ENCODE measurements at regions not wholly inside any gene's neighbourhood (a gene's known extent, or its start where the extent isn't known, plus 50 kb on each side); places are given as distances from the start of the nearest gene placed in this dataset.

GRCh38 chr13:43979492-43979891, 99.8 kb downstream of the LACC1 start:
- Histone ChIP-seq H3K4me1 (ENCODE audit: low read length) (no peaks in the 10 kb centered on the region), H2AFZ (ENCODE audit: low read length) (no peak overlapping the region), H3K27ac (ENCODE audit: low read length) (no peak overlapping the region), H3K9me2 (replicated peaks; ENCODE audit: insufficient read depth, low read length) (no peaks in the 10 kb centered on the region), H3K36me3 (ENCODE audit: insufficient read depth, low read length) (no peaks in the 10 kb centered on the region), H3K4me2 (ENCODE audit: low read depth, low read length, poor library complexity, severe bottlenecking) (no peak overlapping the region), H3K79me2 (ENCODE audit: low read length) (no peaks in the 10 kb centered on the region), H3K9me3 (ENCODE audit: low read length) (no peaks in the 10 kb centered on the region), H3K27me3 (ENCODE audit: low read length) (no peaks in the 10 kb centered on the region), H3K9ac (ENCODE audit: low read length) (no peak overlapping the region), H3K4me3 (ENCODE audit: low read length) (no peak overlapping the region), H4K20me1 (ENCODE audit: insufficient read depth, low read depth, low read length) (no peaks in the 10 kb centered on the region)
- no peak for DNase-seq

GRCh38 chr13:43980587-43980986, 100.9 kb downstream of the LACC1 start:
- no peak overlapping the region for H3K9ac ChIP-seq (ENCODE audit: low read length)
- no peak overlapping the region for H3K4me3 ChIP-seq (ENCODE audit: low read length)
- no peaks in the 10 kb centered on the region for H4K20me1 ChIP-seq (ENCODE audit: insufficient read depth, low read depth, low read length)
- H3K79me2 ChIP-seq (ENCODE audit: low read length), result no peaks in the 10 kb centered on the region
- no peaks in the 10 kb centered on the region for H3K4me1 ChIP-seq (ENCODE audit: low read length)
- no peaks in the 10 kb centered on the region for H3K36me3 ChIP-seq (ENCODE audit: insufficient read depth, low read length)
- H3K4me2 ChIP-seq (ENCODE audit: low read depth, low read length, poor library complexity, severe bottlenecking), result no peak overlapping the region
- H3K27ac ChIP-seq (ENCODE audit: low read length), result no peak overlapping the region
- DNase-seq, result no peak
- H3K27me3 ChIP-seq (ENCODE audit: low read length), result no peaks in the 10 kb centered on the region
- H2AFZ ChIP-seq (ENCODE audit: low read length), result no peak overlapping the region
- no peaks in the 10 kb centered on the region for H3K9me3 ChIP-seq (ENCODE audit: low read length)
- H3K9me2 ChIP-seq (replicated peaks; ENCODE audit: insufficient read depth, low read length), result no peaks in the 10 kb centered on the region

- Histone ChIP-seq H3K27ac (ENCODE audit: low read length) (no peak overlapping the region), H3K4me3 (ENCODE audit: low read length) (no peak overlapping the region), H3K4me2 (ENCODE audit: low read depth, low read length, poor library complexity, severe bottlenecking) (no peak overlapping the region), H3K36me3 (ENCODE audit: insufficient read depth, low read length) (no peaks in the 10 kb centered on the region), H3K9ac (ENCODE audit: low read length) (no peak overlapping the region), H3K79me2 (ENCODE audit: low read length) (no peaks in the 10 kb centered on the region), H2AFZ (ENCODE audit: low read length) (no peak overlapping the region), H3K9me3 (ENCODE audit: low read length) (no peaks in the 10 kb centered on the region), H4K20me1 (ENCODE audit: insufficient read depth, low read depth, low read length) (no peaks in the 10 kb centered on the region), H3K27me3 (ENCODE audit: low read length) (no peaks in the 10 kb centered on the region), H3K4me1 (ENCODE audit: low read length) (no peaks in the 10 kb centered on the region), H3K9me2 (replicated peaks; ENCODE audit: insufficient read depth, low read length) (no peaks in the 10 kb centered on the region)
- peak; percentile 67 for DNase-seq
Measured at GRCh38 chr13:43981091-43981490, 101.4 kb downstream of the LACC1 start.

GRCh38 chr13:43981512-43982301, 102.0 kb downstream of the LACC1 start:
- H3K4me3 ChIP-seq (ENCODE audit: low read length), result no peak overlapping the region
- no peak overlapping the region for H3K9ac ChIP-seq (ENCODE audit: low read length)
- H3K4me2 ChIP-seq (ENCODE audit: low read depth, low read length, poor library complexity, severe bottlenecking), result no peak overlapping the region
- no peak overlapping the region for H3K27ac ChIP-seq (ENCODE audit: low read length)
- no peaks in the 10 kb centered on the region for H3K27me3 ChIP-seq (ENCODE audit: low read length)
- no peaks in the 10 kb centered on the region for H3K4me1 ChIP-seq (ENCODE audit: low read length)
- H3K9me3 ChIP-seq (ENCODE audit: low read length), result no peaks in the 10 kb centered on the region
- no peaks in the 10 kb centered on the region for H3K79me2 ChIP-seq (ENCODE audit: low read length)
- DNase-seq, result no peak
- H2AFZ ChIP-seq (ENCODE audit: low read length), result no peak overlapping the region
- H3K9me2 ChIP-seq (replicated peaks; ENCODE audit: insufficient read depth, low read length), result no peaks in the 10 kb centered on the region
- no peaks in the 10 kb centered on the region for H4K20me1 ChIP-seq (ENCODE audit: insufficient read depth, low read depth, low read length)
- no peaks in the 10 kb centered on the region for H3K36me3 ChIP-seq (ENCODE audit: insufficient read depth, low read length)

GRCh38 chr13:43983373-43983772, 103.7 kb downstream of the LACC1 start:
- no peak overlapping the region for H3K4me2 ChIP-seq (ENCODE audit: low read depth, low read length, poor library complexity, severe bottlenecking)
- no peaks in the 10 kb centered on the region for H3K9me3 ChIP-seq (ENCODE audit: low read length)
- no peaks in the 10 kb centered on the region for H3K36me3 ChIP-seq (ENCODE audit: insufficient read depth, low read length)
- no peaks in the 10 kb centered on the region for H3K9me2 ChIP-seq (replicated peaks; ENCODE audit: insufficient read depth, low read length)
- no peak overlapping the region for H3K27ac ChIP-seq (ENCODE audit: low read length)
- H3K79me2 ChIP-seq (ENCODE audit: low read length), result no peaks in the 10 kb centered on the region
- H3K9ac ChIP-seq (ENCODE audit: low read length), result no peak overlapping the region
- DNase-seq, result no peak
- H4K20me1 ChIP-seq (ENCODE audit: insufficient read depth, low read depth, low read length), result no peaks in the 10 kb centered on the region
- H2AFZ ChIP-seq (ENCODE audit: low read length), result no peak overlapping the region
- no peaks in the 10 kb centered on the region for H3K4me1 ChIP-seq (ENCODE audit: low read length)
- no peak overlapping the region for H3K4me3 ChIP-seq (ENCODE audit: low read length)
- no peaks in the 10 kb centered on the region for H3K27me3 ChIP-seq (ENCODE audit: low read length)

GRCh38 chr13:43984292-43984691, 104.6 kb downstream of the LACC1 start:
- Histone ChIP-seq H2AFZ (ENCODE audit: low read length) (no peak overlapping the region), H3K4me1 (ENCODE audit: low read length) (no peaks in the 10 kb centered on the region), H3K27me3 (ENCODE audit: low read length) (no peaks in the 10 kb centered on the region), H3K36me3 (ENCODE audit: insufficient read depth, low read length) (no peaks in the 10 kb centered on the region), H3K9ac (ENCODE audit: low read length) (no peak overlapping the region), H3K9me2 (replicated peaks; ENCODE audit: insufficient read depth, low read length) (no peaks in the 10 kb centered on the region), H3K27ac (ENCODE audit: low read length) (no peak overlapping the region), H3K9me3 (ENCODE audit: low read length) (no peaks in the 10 kb centered on the region), H3K4me2 (ENCODE audit: low read depth, low read length, poor library complexity, severe bottlenecking) (no peak overlapping the region), H4K20me1 (ENCODE audit: insufficient read depth, low read depth, low read length) (no peaks in the 10 kb centered on the region), H3K4me3 (ENCODE audit: low read length) (no peak overlapping the region), H3K79me2 (ENCODE audit: low read length) (no peaks in the 10 kb centered on the region)
- no peak for DNase-seq

- Histone ChIP-seq H4K20me1 (ENCODE audit: insufficient read depth, low read depth, low read length) (no peaks in the 10 kb centered on the region), H3K4me2 (ENCODE audit: low read depth, low read length, poor library complexity, severe bottlenecking) (no peak overlapping the region), H3K9ac (ENCODE audit: low read length) (no peak overlapping the region), H3K27ac (ENCODE audit: low read length) (no peak overlapping the region), H3K9me2 (replicated peaks; ENCODE audit: insufficient read depth, low read length) (no peaks in the 10 kb centered on the region), H3K36me3 (ENCODE audit: insufficient read depth, low read length) (no peaks in the 10 kb centered on the region), H3K4me1 (ENCODE audit: low read length) (no peaks in the 10 kb centered on the region), H2AFZ (ENCODE audit: low read length) (no peak overlapping the region), H3K9me3 (ENCODE audit: low read length) (no peaks in the 10 kb centered on the region), H3K79me2 (ENCODE audit: low read length) (no peaks in the 10 kb centered on the region), H3K4me3 (ENCODE audit: low read length) (no peak overlapping the region), H3K27me3 (ENCODE audit: low read length) (no peaks in the 10 kb centered on the region)
- DNase-seq, result no peak
Measured at GRCh38 chr13:43985422-43986072, 105.8 kb downstream of the LACC1 start.

- H3K9ac ChIP-seq (ENCODE audit: low read length), result no peak overlapping the region
- H3K27me3 ChIP-seq (ENCODE audit: low read length), result no peaks in the 10 kb centered on the region
- H4K20me1 ChIP-seq (ENCODE audit: insufficient read depth, low read depth, low read length), result no peaks in the 10 kb centered on the region
- H3K36me3 ChIP-seq (ENCODE audit: insufficient read depth, low read length), result no peaks in the 10 kb centered on the region
- H3K4me3 ChIP-seq (ENCODE audit: low read length), result no peak overlapping the region
- H3K27ac ChIP-seq (ENCODE audit: low read length), result no peak overlapping the region
- H3K79me2 ChIP-seq (ENCODE audit: low read length), result no peaks in the 10 kb centered on the region
- H3K9me3 ChIP-seq (ENCODE audit: low read length), result no peaks in the 10 kb centered on the region
- no peaks in the 10 kb centered on the region for H3K9me2 ChIP-seq (replicated peaks; ENCODE audit: insufficient read depth, low read length)
- H2AFZ ChIP-seq (ENCODE audit: low read length), result no peak overlapping the region
- H3K4me1 ChIP-seq (ENCODE audit: low read length), result no peaks in the 10 kb centered on the region
- DNase-seq, result no peak
- H3K4me2 ChIP-seq (ENCODE audit: low read depth, low read length, poor library complexity, severe bottlenecking), result no peak overlapping the region
Measured at GRCh38 chr13:43986421-43986981, 106.8 kb downstream of the LACC1 start.

Measured in Karpas-422 (cell line).